CD4-positive, alpha-beta T cell (primary cell): ENCODE measurements at regions not wholly inside any gene's neighbourhood (a gene's known extent, or its start where the extent isn't known, plus 50 kb on each side); places are given as distances from the start of the nearest gene placed in this dataset.

ENCODE experiments used
- ATAC-seq: fragments of 200-7000 bp; cut with Tn5 transposase; one replicate; pipeline ENCODE4 v1.10.0; 2022; ENCODE audit warnings: mild to moderate bottlenecking; ENCODE audit not compliant: poor library complexity
- CTCF ChIA-PET: fragments of 350-600 bp; sonication (Branson Sonifier 250); formaldehyde crosslinking; loops from one replicate; lab custom pipeline; 2021; ENCODE audit warnings: antibody characterized with exemption, inconsistent platforms; lab: Charles Lee
- POLR2A ChIA-PET: fragments of 350-600 bp; sonication (Branson Sonifier 250); formaldehyde crosslinking; loops from one replicate; lab custom pipeline; 2021; ENCODE audit warnings: antibody characterized with exemption, inconsistent platforms; lab: Charles Lee
- DNase-seq, 14 experiments: peaks; one replicate each; pipeline ENCODE4 v3.0.0-alpha.2; 2013 to 2020; ENCODE audit warnings: mixed read lengths in 2 of 14
- H3K27ac ChIP-seq, 2 donors: one replicate each; pipeline versions ENCODE4 v1.5.1 to v1.7.0; 2013; ENCODE audit warnings: low read length in 2 of 2, low read depth in 1 of 2, mild to moderate bottlenecking in 1 of 2
- H3K27me3 ChIP-seq, 2 experiments: 1 replicate in 1 of 2; 2 replicates in 1 of 2; pipeline versions ENCODE4 v1.6.1 to v1.7.0; 2013; ENCODE audit warnings: low read length in 2 of 2, control low read depth in 1 of 2, mild to moderate bottlenecking in 1 of 2, moderate library complexity in 1 of 2; ENCODE audit not compliant: insufficient read depth in 2 of 2, control insufficient read depth in 1 of 2
- H3K36me3 ChIP-seq: one replicate; pipeline ENCODE4 v1.6.1; 2013; ENCODE audit warnings: low read length, control low read depth; ENCODE audit not compliant: insufficient read depth
- H3K4me1 ChIP-seq: one replicate; pipeline ENCODE4 v1.6.1; 2013; ENCODE audit warnings: low read length, control low read depth; ENCODE audit not compliant: insufficient read depth
- H3K4me3 ChIP-seq: one replicate; pipeline ENCODE4 v1.5.1; 2013; ENCODE audit warnings: mild to moderate bottlenecking, low read length, moderate library complexity
- H3K9me3 ChIP-seq, 2 experiments: 1 replicate in 1 of 2; 2 replicates in 1 of 2; pipeline versions ENCODE4 v1.6.1 to v1.7.0; 2013; ENCODE audit warnings: low read length in 2 of 2, mild to moderate bottlenecking in 2 of 2, control low read depth in 1 of 2, moderate library complexity in 1 of 2; ENCODE audit not compliant: control insufficient read depth in 1 of 2, insufficient read depth in 1 of 2
- H3K27ac Mint-ChIP-seq: one replicate; pipeline ENCODE4 v1.8.0; 2020; ENCODE audit warnings: mixed read lengths
- H3K27me3 Mint-ChIP-seq: one replicate; pipeline ENCODE4 v1.8.0; 2021; ENCODE audit warnings: mixed read lengths
- H3K36me3 Mint-ChIP-seq: one replicate; pipeline ENCODE4 v1.8.0; 2021; ENCODE audit warnings: low read depth, mixed read lengths
- H3K4me1 Mint-ChIP-seq: one replicate; pipeline ENCODE4 v1.8.0; 2021; ENCODE audit warnings: low read depth, mixed read lengths
- H3K4me3 Mint-ChIP-seq: one replicate; pipeline ENCODE4 v1.8.0; 2020; ENCODE audit warnings: mild to moderate bottlenecking, mixed read lengths
- H3K9me3 Mint-ChIP-seq: one replicate; pipeline ENCODE4 v1.8.0; 2020; ENCODE audit warnings: mixed read lengths
- intact Hi-C, 2 experiments: fragments of 100-400 bp; cut with DNase I in 1 of 2; cut with micrococcal nuclease in 1 of 2; formaldehyde crosslinking; loops; one replicate each; pipeline versions ENCODE4 v1.15.1 to v1.9.0; 2023 to 2025; cut with DNase I, micrococcal nuclease
- TF ChIP-seq, protein P1 (sequence below): fragments of 200-600 bp; IDR thresholded peaks from one replicate; pipeline ENCODE4 v1.8.0; 2022; ENCODE audit warnings: antibody characterized with exemption, mild to moderate bottlenecking

DNA sequence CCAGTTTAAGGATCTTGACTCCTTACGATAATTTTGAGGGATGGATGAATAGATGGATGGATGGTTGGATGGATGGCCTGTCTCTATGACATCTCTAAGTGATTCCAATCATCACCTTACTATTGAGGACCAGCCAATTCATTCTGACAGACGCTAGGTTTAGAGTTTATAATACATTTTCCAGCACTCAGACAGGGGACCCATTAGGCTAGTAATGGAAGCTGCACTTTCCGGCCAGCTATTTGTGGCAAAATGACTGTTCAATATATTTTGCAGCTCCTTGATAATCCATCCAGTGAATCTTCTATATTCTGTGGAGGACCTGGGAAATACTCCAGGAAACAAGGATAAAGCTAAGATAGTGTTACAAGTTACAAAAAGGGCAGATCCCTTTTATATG lies 262.9 kb downstream of the TDRD15 start:
- H3K36me3 ChIP-seq, result no peaks in the 10 kb centered on the region
- H3K27ac Mint-ChIP-seq, result no peak overlapping the region
- ChIA-PET POLR2A (no interaction called here), CTCF (no interaction called here)
- TF ChIP-seq, protein P1, sequence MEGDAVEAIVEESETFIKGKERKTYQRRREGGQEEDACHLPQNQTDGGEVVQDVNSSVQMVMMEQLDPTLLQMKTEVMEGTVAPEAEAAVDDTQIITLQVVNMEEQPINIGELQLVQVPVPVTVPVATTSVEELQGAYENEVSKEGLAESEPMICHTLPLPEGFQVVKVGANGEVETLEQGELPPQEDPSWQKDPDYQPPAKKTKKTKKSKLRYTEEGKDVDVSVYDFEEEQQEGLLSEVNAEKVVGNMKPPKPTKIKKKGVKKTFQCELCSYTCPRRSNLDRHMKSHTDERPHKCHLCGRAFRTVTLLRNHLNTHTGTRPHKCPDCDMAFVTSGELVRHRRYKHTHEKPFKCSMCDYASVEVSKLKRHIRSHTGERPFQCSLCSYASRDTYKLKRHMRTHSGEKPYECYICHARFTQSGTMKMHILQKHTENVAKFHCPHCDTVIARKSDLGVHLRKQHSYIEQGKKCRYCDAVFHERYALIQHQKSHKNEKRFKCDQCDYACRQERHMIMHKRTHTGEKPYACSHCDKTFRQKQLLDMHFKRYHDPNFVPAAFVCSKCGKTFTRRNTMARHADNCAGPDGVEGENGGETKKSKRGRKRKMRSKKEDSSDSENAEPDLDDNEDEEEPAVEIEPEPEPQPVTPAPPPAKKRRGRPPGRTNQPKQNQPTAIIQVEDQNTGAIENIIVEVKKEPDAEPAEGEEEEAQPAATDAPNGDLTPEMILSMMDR, result no peak
- no peaks in the 10 kb centered on the region for H3K27me3 Mint-ChIP-seq
- H3K27ac ChIP-seq, result no peak overlapping the region
- H3K4me3 Mint-ChIP-seq, result no peak overlapping the region
- no peaks in the 10 kb centered on the region for H3K4me1 Mint-ChIP-seq
- H3K4me3 ChIP-seq, result no peak overlapping the region
- DNase-seq (no peak), ATAC-seq (no peak)
- peaks cover 4% of the 10 kb centered on the region for H3K9me3 Mint-ChIP-seq
- intact Hi-C loops, result no loop called here
- H3K36me3 Mint-ChIP-seq, result no peaks in the 10 kb centered on the region
- no peaks in the 10 kb centered on the region for H3K27me3 ChIP-seq
- peaks cover 0 to 5% of the 10 kb centered on the region in 2 experiments for H3K9me3 ChIP-seq
- no peaks in the 10 kb centered on the region for H3K4me1 ChIP-seq

GRCh38 chr2:21392649-21393048 lies 268.9 kb downstream of the TDRD15 start:
- Histone ChIP-seq H3K9me3 (peaks cover 0 to 5% of the 10 kb centered on the region in 2 experiments), H3K4me1 (no peaks in the 10 kb centered on the region), H3K4me3 (no peak overlapping the region), H3K27me3 (no peaks in the 10 kb centered on the region), H3K27ac (no peak overlapping the region), H3K36me3 (no peaks in the 10 kb centered on the region)
- no peak overlapping the region for H3K4me3 Mint-ChIP-seq
- no peak overlapping the region for H3K27ac Mint-ChIP-seq
- H3K9me3 Mint-ChIP-seq, result peaks cover 4% of the 10 kb centered on the region
- no peaks in the 10 kb centered on the region for H3K36me3 Mint-ChIP-seq
- TF ChIP-seq, protein P1, result no peak
- intact Hi-C loops, result no loop called here
- CTCF ChIA-PET, result no interaction called here
- ATAC-seq (no peak), DNase-seq (no peak)
- H3K4me1 Mint-ChIP-seq, result no peaks in the 10 kb centered on the region
- H3K27me3 Mint-ChIP-seq, result no peaks in the 10 kb centered on the region
- POLR2A ChIA-PET, result no interaction called here

DNA sequence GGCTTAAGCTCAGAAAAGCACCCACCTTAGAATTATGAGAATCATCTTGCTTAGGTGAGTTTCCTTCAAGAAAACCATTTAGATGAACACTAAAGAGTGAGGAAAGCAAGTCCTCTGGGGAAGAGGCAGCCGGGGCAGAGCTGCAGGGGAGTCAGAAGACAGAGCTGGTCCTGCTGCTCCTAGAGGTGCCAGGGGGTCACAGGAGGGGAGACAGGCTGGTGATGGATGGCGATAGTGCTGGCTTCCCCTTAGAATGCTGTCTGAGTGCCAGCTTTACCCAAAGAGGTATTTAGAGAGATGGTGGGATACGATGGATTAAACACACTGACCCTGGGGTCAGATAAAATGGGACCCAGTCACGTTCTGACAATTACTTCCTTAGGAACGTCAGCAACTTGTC lies 269.4 kb downstream of the TDRD15 start:
- H3K27me3 Mint-ChIP-seq, result no peaks in the 10 kb centered on the region
- H3K36me3 Mint-ChIP-seq, result no peaks in the 10 kb centered on the region

More for the DNA sequence above, 269.4 kb downstream of the TDRD15 start:
- Histone ChIP-seq H3K9me3 (peaks cover 0 to 5% of the 10 kb centered on the region in 2 experiments), H3K36me3 (no peaks in the 10 kb centered on the region), H3K4me3 (no peak overlapping the region), H3K4me1 (no peaks in the 10 kb centered on the region), H3K27ac (no peak overlapping the region), H3K27me3 (no peaks in the 10 kb centered on the region)
- DNase-seq (no peak), ATAC-seq (no peak)
- no peak overlapping the region for H3K27ac Mint-ChIP-seq
- peaks cover 4% of the 10 kb centered on the region for H3K9me3 Mint-ChIP-seq
- no peaks in the 10 kb centered on the region for H3K4me1 Mint-ChIP-seq
- intact Hi-C loops, result no loop called here
- H3K4me3 Mint-ChIP-seq, result no peak overlapping the region
- ChIA-PET POLR2A (no interaction called here), CTCF (no interaction called here)
- TF ChIP-seq, protein P1, result no peak
